NB4 (cell line): ENCODE measurements at regions not wholly inside any gene's neighbourhood (a gene's known extent, or its start where the extent isn't known, plus 50 kb on each side); places are given as distances from the start of the nearest gene placed in this dataset.

ENCODE experiments used
- POLR2A ChIP-seq: IDR thresholded peaks from 2 replicates; pipeline ENCODE4 v1.6.1; 2011; ENCODE audit warnings: mild to moderate bottlenecking; ENCODE audit not compliant: insufficient read length; ENCODE audit errors: extremely low read depth
- TF ChIP-seq, protein P1 (sequence below): IDR thresholded peaks from one replicate; pipeline ENCODE4 v1.5.1; 2012; ENCODE audit warnings: low read depth, low read length

DNA sequence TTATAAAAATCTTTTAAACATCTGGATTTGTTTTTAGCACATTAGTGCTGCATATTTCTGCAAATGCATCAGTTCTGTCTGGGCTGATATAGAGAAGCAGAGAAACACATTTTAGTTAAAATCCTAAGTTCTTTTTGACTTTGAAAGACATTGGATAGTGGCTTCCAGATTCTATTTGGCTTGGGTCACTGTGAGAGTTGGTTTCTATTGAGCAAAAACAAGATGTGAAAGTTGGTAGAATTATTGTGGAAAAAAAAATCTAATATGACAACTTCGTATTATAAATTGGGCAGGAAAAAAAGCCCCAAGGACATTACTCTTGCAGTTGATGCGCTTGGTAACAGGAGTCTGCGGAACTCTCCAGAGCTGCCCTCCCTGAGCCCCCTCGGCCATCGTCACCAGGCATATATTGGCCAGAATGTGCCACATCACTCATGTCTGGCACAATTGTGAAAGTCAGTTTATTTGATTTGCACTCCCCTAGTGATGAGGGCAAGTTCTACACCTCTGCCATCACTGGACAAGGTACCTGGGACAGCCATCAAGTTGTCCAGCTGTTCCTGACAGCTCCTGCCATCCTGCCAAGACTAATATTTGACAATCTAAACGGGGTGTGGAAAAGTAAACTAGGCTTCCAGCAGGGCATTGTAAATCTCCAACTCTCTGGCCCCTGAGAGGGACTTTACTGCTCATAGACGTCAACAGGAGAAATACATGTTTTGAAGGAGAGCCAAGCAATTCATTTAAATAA, 334.5 kb downstream of the TENT4A start:
- TF ChIP-seq, protein P1, sequence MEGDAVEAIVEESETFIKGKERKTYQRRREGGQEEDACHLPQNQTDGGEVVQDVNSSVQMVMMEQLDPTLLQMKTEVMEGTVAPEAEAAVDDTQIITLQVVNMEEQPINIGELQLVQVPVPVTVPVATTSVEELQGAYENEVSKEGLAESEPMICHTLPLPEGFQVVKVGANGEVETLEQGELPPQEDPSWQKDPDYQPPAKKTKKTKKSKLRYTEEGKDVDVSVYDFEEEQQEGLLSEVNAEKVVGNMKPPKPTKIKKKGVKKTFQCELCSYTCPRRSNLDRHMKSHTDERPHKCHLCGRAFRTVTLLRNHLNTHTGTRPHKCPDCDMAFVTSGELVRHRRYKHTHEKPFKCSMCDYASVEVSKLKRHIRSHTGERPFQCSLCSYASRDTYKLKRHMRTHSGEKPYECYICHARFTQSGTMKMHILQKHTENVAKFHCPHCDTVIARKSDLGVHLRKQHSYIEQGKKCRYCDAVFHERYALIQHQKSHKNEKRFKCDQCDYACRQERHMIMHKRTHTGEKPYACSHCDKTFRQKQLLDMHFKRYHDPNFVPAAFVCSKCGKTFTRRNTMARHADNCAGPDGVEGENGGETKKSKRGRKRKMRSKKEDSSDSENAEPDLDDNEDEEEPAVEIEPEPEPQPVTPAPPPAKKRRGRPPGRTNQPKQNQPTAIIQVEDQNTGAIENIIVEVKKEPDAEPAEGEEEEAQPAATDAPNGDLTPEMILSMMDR, result no peak
- no peak for TF ChIP-seq POLR2A
